Vagina (tissue), 2 donors: ENCODE measurements at regions not wholly inside any gene's neighbourhood (a gene's known extent, or its start where the extent isn't known, plus 50 kb on each side); places are given as distances from the start of the nearest gene placed in this dataset.

ENCODE experiments used
- POLR2AphosphoS5 ChIP-seq, 2 donors: sonication (generic); formaldehyde crosslinking; IDR thresholded peaks; one replicate each; pipeline ENCODE4 v1.9.0; 2017; ENCODE audit warnings: antibody characterized with exemption in 2 of 2, mild to moderate bottlenecking in 2 of 2, low read depth in 1 of 2; ENCODE audit not compliant: insufficient read depth in 1 of 2
- TF ChIP-seq, protein P1 (sequence below), 3 experiments: fragments of 450-650 bp in 2 of 3; fragments of 200-600 bp in 1 of 3; sonication (generic) in 1 of 3; IDR thresholded peaks; one replicate each; pipeline ENCODE4 v1.5.1; 2017 to 2019; ENCODE audit warnings: antibody characterized with exemption in 3 of 3, mild to moderate bottlenecking in 2 of 3, moderate library complexity in 2 of 3

DNA sequence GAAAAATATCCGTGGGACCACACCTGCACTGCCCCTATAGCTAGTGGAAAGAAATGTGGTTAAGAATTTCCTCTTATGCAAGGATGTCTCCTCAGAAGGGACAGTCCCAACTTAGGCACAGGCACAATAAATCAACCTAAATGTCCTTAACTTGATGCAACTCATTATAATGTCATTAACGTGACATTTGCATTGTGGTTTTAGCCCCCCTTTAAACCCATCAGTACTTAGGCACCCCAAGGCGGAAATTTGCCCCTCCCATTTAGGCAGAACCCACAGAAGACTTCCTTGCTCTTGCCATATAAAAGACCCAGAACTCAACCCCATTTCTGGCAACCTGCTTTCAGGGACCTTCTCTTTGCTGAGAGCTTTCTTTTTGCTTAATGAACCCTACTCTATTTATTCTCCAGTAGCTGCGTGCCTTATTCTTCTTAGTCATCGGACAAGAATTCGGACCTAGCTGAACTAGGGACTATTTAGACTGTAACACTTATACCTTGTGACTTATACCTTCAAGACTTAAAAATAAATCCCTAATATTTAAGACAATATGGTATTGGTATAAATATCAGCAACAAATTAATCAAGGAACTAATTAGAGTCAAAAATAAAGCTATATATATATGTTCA, 1281.6 kb upstream of the TMEFF2 start:
- TF ChIP-seq, protein P1, sequence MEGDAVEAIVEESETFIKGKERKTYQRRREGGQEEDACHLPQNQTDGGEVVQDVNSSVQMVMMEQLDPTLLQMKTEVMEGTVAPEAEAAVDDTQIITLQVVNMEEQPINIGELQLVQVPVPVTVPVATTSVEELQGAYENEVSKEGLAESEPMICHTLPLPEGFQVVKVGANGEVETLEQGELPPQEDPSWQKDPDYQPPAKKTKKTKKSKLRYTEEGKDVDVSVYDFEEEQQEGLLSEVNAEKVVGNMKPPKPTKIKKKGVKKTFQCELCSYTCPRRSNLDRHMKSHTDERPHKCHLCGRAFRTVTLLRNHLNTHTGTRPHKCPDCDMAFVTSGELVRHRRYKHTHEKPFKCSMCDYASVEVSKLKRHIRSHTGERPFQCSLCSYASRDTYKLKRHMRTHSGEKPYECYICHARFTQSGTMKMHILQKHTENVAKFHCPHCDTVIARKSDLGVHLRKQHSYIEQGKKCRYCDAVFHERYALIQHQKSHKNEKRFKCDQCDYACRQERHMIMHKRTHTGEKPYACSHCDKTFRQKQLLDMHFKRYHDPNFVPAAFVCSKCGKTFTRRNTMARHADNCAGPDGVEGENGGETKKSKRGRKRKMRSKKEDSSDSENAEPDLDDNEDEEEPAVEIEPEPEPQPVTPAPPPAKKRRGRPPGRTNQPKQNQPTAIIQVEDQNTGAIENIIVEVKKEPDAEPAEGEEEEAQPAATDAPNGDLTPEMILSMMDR (IDR thresholded peaks at IDR 0.05), result no peak
- TF ChIP-seq POLR2AphosphoS5 (IDR thresholded peaks at IDR 0.05; ENCODE audit: insufficient read depth in 1 of 2, low read depth in 1 of 2), result no peak
